IMR-90 (cell line): ENCODE measurements at regions not wholly inside any gene's neighbourhood (a gene's known extent, or its start where the extent isn't known, plus 50 kb on each side); places are given as distances from the start of the nearest gene placed in this dataset.

ENCODE experiments used
- ATAC-seq: fragments of 200-7000 bp; cut with Tn5 transposase; 2 replicates; pipeline ENCODE4 v1.9.1; 2020; ENCODE audit warnings: low read depth, mild to moderate bottlenecking, moderate library complexity
- BruUV-seq: library from RNA; stranded (reverse); fragments of 400-500 nt; replicated peaks from 2 replicates; lab custom pipeline; 2021; lab: Mats Ljungman, UMichigan
- CTCF ChIA-PET: fragments of 300-600 bp; formaldehyde crosslinking; extraction: SDS; loops from one replicate; lab custom pipeline; 2021; ENCODE audit warnings: antibody characterized with exemption; lab: Yijun Ruan, JAX
- POLR2A ChIA-PET: fragments of 300-600 bp; sonication (Branson Sonifier 250); formaldehyde crosslinking; loops from one replicate; lab custom pipeline; 2022; ENCODE audit warnings: antibody characterized with exemption; ENCODE audit not compliant: unreplicated experiment; lab: Charles Lee
- DNase-seq: peaks from one replicate; pipeline ENCODE4 v3.0.0; 2013
- H2AFZ ChIP-seq: replicated peaks from 2 replicates; pipeline ENCODE3; 2013; ENCODE audit warnings: low read length, mild to moderate bottlenecking; ENCODE audit not compliant: poor library complexity
- H2AK5ac ChIP-seq: 2 replicates; pipeline ENCODE4 v1.6.1; 2013; ENCODE audit warnings: low read depth, low read length, inconsistent platforms
- H2AK9ac ChIP-seq: replicated peaks from 2 replicates; pipeline ENCODE3; 2013; ENCODE audit warnings: mild to moderate bottlenecking, low read depth, low read length, moderate library complexity; ENCODE audit not compliant: poor library complexity
- H2BK120ac ChIP-seq: 2 replicates; pipeline ENCODE4 v1.6.1; 2013; ENCODE audit warnings: low read depth, low read length, inconsistent platforms
- H2BK15ac ChIP-seq: 3 replicates; pipeline ENCODE4 v1.6.1; 2013; ENCODE audit warnings: low read depth, low read length, inconsistent platforms
- H2BK20ac ChIP-seq: 2 replicates; pipeline ENCODE4 v1.6.1; 2013; ENCODE audit warnings: low read depth, mild to moderate bottlenecking, inconsistent platforms, low read length, moderate library complexity
- H2BK5ac ChIP-seq: 2 replicates; pipeline ENCODE4 v1.6.1; 2013; ENCODE audit warnings: mild to moderate bottlenecking, low read depth, low read length, inconsistent platforms; ENCODE audit not compliant: poor library complexity, severe bottlenecking
- H3K14ac ChIP-seq: replicated peaks from 2 replicates; pipeline ENCODE4 v1.6.1; 2013; ENCODE audit warnings: low read depth, low read length, inconsistent platforms
- H3K18ac ChIP-seq: 2 replicates; pipeline ENCODE4 v1.6.1; 2013; ENCODE audit warnings: low read depth, low read length, control low read depth
- H3K23ac ChIP-seq: 2 replicates; pipeline ENCODE4 v1.6.1; 2013; ENCODE audit warnings: low read depth, low read length, inconsistent platforms
- H3K27ac ChIP-seq: 2 replicates; pipeline ENCODE4 v1.5.1; 2013; ENCODE audit warnings: mild to moderate bottlenecking, control low read depth, low read length; ENCODE audit not compliant: insufficient read depth
- H3K27me3 ChIP-seq: 2 replicates; pipeline ENCODE4 v1.6.1; 2013; ENCODE audit warnings: low read length; ENCODE audit not compliant: control insufficient read depth, insufficient read depth
- H3K36me3 ChIP-seq: 2 replicates; pipeline ENCODE4 v1.6.1; 2013; ENCODE audit warnings: low read length, mixed read lengths; ENCODE audit not compliant: control insufficient read depth, insufficient read depth
- H3K4ac ChIP-seq: 2 replicates; pipeline ENCODE4 v1.6.1; 2013; ENCODE audit warnings: low read depth, low read length, inconsistent platforms
- H3K4me1 ChIP-seq: 2 replicates; pipeline ENCODE4 v1.6.1; 2013; ENCODE audit warnings: low read length, mixed read lengths; ENCODE audit not compliant: control insufficient read depth, insufficient read depth
- H3K4me2 ChIP-seq: 2 replicates; pipeline ENCODE4 v1.6.1; 2013; ENCODE audit warnings: low read depth, mild to moderate bottlenecking, control low read depth, low read length, moderate library complexity
- H3K4me3 ChIP-seq: 2 replicates; pipeline ENCODE4 v1.5.1; 2013; ENCODE audit warnings: low read depth, mild to moderate bottlenecking, control low read depth, low read length, moderate library complexity; ENCODE audit not compliant: insufficient read depth
- H3K56ac ChIP-seq: 2 replicates; pipeline ENCODE4 v1.6.1; 2013; ENCODE audit warnings: low read length, inconsistent platforms; ENCODE audit not compliant: insufficient read depth; ENCODE audit errors: extremely low read depth
- H3K79me1 ChIP-seq, 2 experiments: 2 replicates each; pipeline ENCODE4 v1.6.1; 2013; ENCODE audit warnings: low read length in 2 of 2, inconsistent platforms in 1 of 2, low read depth in 1 of 2
- H3K9ac ChIP-seq: 2 replicates; pipeline ENCODE4 v1.6.1; 2013; ENCODE audit warnings: low read depth, low read length, control low read depth
- H3K9me1 ChIP-seq: 2 replicates; pipeline ENCODE4 v1.6.1; 2013; ENCODE audit warnings: low read length, inconsistent platforms; ENCODE audit not compliant: insufficient read depth
- H3K9me3 ChIP-seq: 2 replicates; pipeline ENCODE4 v1.6.1; 2013; ENCODE audit warnings: low read length; ENCODE audit not compliant: control insufficient read depth, insufficient read depth
- H4K20me1 ChIP-seq: 2 replicates; pipeline ENCODE4 v1.6.1; 2013; ENCODE audit warnings: low read length, inconsistent platforms; ENCODE audit not compliant: insufficient read depth
- H4K5ac ChIP-seq: 2 replicates; pipeline ENCODE4 v1.6.1; 2013; ENCODE audit warnings: mild to moderate bottlenecking, low read depth, low read length, control low read depth
- H4K8ac ChIP-seq, 2 experiments: 2 replicates each; pipeline ENCODE4 v1.6.1; 2013; ENCODE audit warnings: low read depth in 2 of 2, low read length in 2 of 2, control low read depth in 1 of 2, inconsistent platforms in 1 of 2
- H4K91ac ChIP-seq: 2 replicates; pipeline ENCODE4 v1.6.1; 2013; ENCODE audit warnings: low read depth, low read length, inconsistent platforms; ENCODE audit not compliant: insufficient read depth
- BHLHE40 ChIP-seq: fragments of 150-350 bp; IDR thresholded peaks from 2 replicates; pipeline ENCODE4 v1.6.1; 2016; ENCODE audit warnings: mild to moderate bottlenecking, low read depth, low read length
- CEBPB ChIP-seq: IDR thresholded peaks from 2 replicates; pipeline ENCODE4 v1.6.1; 2012; ENCODE audit warnings: low read depth, low read length, improper control_type of control experiment
- CHD1 ChIP-seq: IDR thresholded peaks from 2 replicates; pipeline ENCODE4 v1.6.1; 2012; ENCODE audit warnings: low read depth, low read length, improper control_type of control experiment
- FOS ChIP-seq: fragments of 150-350 bp; IDR thresholded peaks from 2 replicates; pipeline ENCODE4 v1.6.1; 2016; ENCODE audit warnings: low read depth, low read length
- MAFK ChIP-seq: IDR thresholded peaks from 2 replicates; pipeline ENCODE4 v1.6.1; 2012; ENCODE audit warnings: low read depth, low read length, improper control_type of control experiment
- MAZ ChIP-seq: IDR thresholded peaks from 2 replicates; pipeline ENCODE4 v1.6.1; 2012; ENCODE audit warnings: low read depth, mild to moderate bottlenecking, low read length, improper control_type of control experiment, moderate library complexity, borderline replicate concordance
- NFE2L2 ChIP-seq: fragments of 150-350 bp; IDR thresholded peaks from 2 replicates; pipeline ENCODE4 v1.6.1; 2016; ENCODE audit warnings: low read depth, mild to moderate bottlenecking, low read length
- RAD21 ChIP-seq: IDR thresholded peaks from 2 replicates; pipeline ENCODE4 v1.6.1; 2012; ENCODE audit warnings: low read length, improper control_type of control experiment
- RCOR1 ChIP-seq: IDR thresholded peaks from 2 replicates; pipeline ENCODE4 v1.6.1; 2012; ENCODE audit warnings: mild to moderate bottlenecking, low read length, improper control_type of control experiment; ENCODE audit not compliant: insufficient replicate concordance
- SMC3 ChIP-seq: fragments of 150-350 bp; IDR thresholded peaks from 2 replicates; pipeline ENCODE4 v1.6.1; 2016; ENCODE audit warnings: low read depth, mild to moderate bottlenecking, antibody characterized with exemption, low read length, moderate library complexity
- WGBS, 2 experiments: methylation state at CpG; one replicate each; pipeline versions ENCODE4 v1.1.5 to v1.1.7; 2013; ENCODE audit warnings: missing lambda C conversion rate in 2 of 2; ENCODE audit not compliant: insufficient read length in 1 of 2; ENCODE audit errors: extremely low coverage in 2 of 2; 5-methylcytosine and 5-hydroxymethylcytosine counted together
- dilution Hi-C: fragments of 300-500 bp; cut with HindIII; formaldehyde crosslinking; loops from one replicate; pipeline ENCODE4 v1.14.3; 2018; ENCODE audit warnings: low sequenced_read_pairs; ENCODE audit not compliant: unreplicated experiment
- in situ Hi-C: fragments of 300-500 bp; cut with MboI; formaldehyde crosslinking; loops from 3 replicates; pipeline ENCODE4 v1.14.3; 2019; ENCODE audit warnings: low sequenced_read_pairs, inconsistent platforms, mixed read lengths
- intact Hi-C: fragments of 100-400 bp; cut with micrococcal nuclease; formaldehyde crosslinking; loops from 2 replicates; pipeline ENCODE4 v1.10.0; 2022
- TF ChIP-seq, protein P1 (sequence below): fragments of 150-350 bp; IDR thresholded peaks from 2 replicates; pipeline ENCODE4 v1.6.1; 2017; ENCODE audit warnings: mild to moderate bottlenecking, antibody characterized with exemption, low read length, low read depth
- TF ChIP-seq, protein P2 (sequence below): conservative IDR thresholded peaks from 2 replicates; pipeline ENCODE4 v1.5.1; 2012; ENCODE audit warnings: mild to moderate bottlenecking, low read depth, low read length, improper control_type of control experiment
- TF ChIP-seq, protein P3 (sequence below): fragments of 150-350 bp; IDR thresholded peaks from 2 replicates; pipeline ENCODE4 v1.6.1; 2016; ENCODE audit warnings: low read depth, mild to moderate bottlenecking, low read length, moderate library complexity, borderline replicate concordance

- dilution Hi-C loops = no loop called here
- no peaks in the 10 kb centered on the region for H3K36me3 ChIP-seq
- H3K4ac ChIP-seq = no peak overlapping the region
- H3K4me3 ChIP-seq = no peak overlapping the region
- H4K20me1 ChIP-seq = peaks cover 3% of the 10 kb centered on the region; the same call in 1 of the 2 replicates
- no peak overlapping the region for H3K18ac ChIP-seq
- H3K4me2 ChIP-seq = no peak overlapping the region
- H3K9ac ChIP-seq = no peak overlapping the region
- no peak for ATAC-seq
- DNase-seq = no peak
- H3K27me3 ChIP-seq = peaks cover 55% of the 10 kb centered on the region
- no peak overlapping the region for H3K23ac ChIP-seq
- no peak overlapping the region for H4K5ac ChIP-seq
- TF ChIP-seq MAZ (no peak), CEBPB (no peak), BHLHE40 (no peak), FOS (no peak), SMC3 (no peak), MAFK (no peak), RAD21 (no peak), RCOR1 (no peak), CHD1 (no peak), NFE2L2 (no peak)
- TF ChIP-seq, protein P1, sequence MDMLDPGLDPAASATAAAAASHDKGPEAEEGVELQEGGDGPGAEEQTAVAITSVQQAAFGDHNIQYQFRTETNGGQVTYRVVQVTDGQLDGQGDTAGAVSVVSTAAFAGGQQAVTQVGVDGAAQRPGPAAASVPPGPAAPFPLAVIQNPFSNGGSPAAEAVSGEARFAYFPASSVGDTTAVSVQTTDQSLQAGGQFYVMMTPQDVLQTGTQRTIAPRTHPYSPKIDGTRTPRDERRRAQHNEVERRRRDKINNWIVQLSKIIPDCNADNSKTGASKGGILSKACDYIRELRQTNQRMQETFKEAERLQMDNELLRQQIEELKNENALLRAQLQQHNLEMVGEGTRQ = no peak
- TF ChIP-seq, protein P2, sequence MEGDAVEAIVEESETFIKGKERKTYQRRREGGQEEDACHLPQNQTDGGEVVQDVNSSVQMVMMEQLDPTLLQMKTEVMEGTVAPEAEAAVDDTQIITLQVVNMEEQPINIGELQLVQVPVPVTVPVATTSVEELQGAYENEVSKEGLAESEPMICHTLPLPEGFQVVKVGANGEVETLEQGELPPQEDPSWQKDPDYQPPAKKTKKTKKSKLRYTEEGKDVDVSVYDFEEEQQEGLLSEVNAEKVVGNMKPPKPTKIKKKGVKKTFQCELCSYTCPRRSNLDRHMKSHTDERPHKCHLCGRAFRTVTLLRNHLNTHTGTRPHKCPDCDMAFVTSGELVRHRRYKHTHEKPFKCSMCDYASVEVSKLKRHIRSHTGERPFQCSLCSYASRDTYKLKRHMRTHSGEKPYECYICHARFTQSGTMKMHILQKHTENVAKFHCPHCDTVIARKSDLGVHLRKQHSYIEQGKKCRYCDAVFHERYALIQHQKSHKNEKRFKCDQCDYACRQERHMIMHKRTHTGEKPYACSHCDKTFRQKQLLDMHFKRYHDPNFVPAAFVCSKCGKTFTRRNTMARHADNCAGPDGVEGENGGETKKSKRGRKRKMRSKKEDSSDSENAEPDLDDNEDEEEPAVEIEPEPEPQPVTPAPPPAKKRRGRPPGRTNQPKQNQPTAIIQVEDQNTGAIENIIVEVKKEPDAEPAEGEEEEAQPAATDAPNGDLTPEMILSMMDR = no peak
- TF ChIP-seq, protein P3, sequence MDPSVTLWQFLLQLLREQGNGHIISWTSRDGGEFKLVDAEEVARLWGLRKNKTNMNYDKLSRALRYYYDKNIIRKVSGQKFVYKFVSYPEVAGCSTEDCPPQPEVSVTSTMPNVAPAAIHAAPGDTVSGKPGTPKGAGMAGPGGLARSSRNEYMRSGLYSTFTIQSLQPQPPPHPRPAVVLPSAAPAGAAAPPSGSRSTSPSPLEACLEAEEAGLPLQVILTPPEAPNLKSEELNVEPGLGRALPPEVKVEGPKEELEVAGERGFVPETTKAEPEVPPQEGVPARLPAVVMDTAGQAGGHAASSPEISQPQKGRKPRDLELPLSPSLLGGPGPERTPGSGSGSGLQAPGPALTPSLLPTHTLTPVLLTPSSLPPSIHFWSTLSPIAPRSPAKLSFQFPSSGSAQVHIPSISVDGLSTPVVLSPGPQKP = no peak
- in situ Hi-C loops = no loop called here
- H2AFZ ChIP-seq = no peak overlapping the region
- no peak overlapping the region for H3K14ac ChIP-seq
- H3K27ac ChIP-seq = no peak overlapping the region
- no peak overlapping the region for H4K8ac ChIP-seq
- WGBS, 2 experiments = 79% methylated on average over 3 of the region's 4 CpGs; no CpG with 5 or more reads in 1 of the 2 experiments
- no peak overlapping the region for H2BK15ac ChIP-seq
- H4K91ac ChIP-seq = no peak overlapping the region
- H2AK9ac ChIP-seq = no peak overlapping the region
- intact Hi-C loops = no loop called here
- ChIA-PET POLR2A (no interaction called here), CTCF (no interaction called here)
- H2AK5ac ChIP-seq = no peak overlapping the region
- H2BK20ac ChIP-seq = no peak overlapping the region
- no TSS peak for BruUV-seq
- no peaks in the 10 kb centered on the region for H3K79me1 ChIP-seq
- no peak overlapping the region for H2BK5ac ChIP-seq
- H2BK120ac ChIP-seq = no peak overlapping the region
- no peaks in the 10 kb centered on the region; the same call in 1 of the 2 replicates for H3K4me1 ChIP-seq
- no peaks in the 10 kb centered on the region for H3K9me1 ChIP-seq
- no peak overlapping the region for H3K56ac ChIP-seq
- 0 out of 2 replicates have a peak, but pooled peaks cover 2% of the 10 kb centered on the region for H3K9me3 ChIP-seq
Measured at GRCh38 chr10:78739444-78740053, 329.2 kb upstream of the ZMIZ1 start.
